DMS153 treated with DMSO at 0.1 percent for 48 hours (cell line): ENCODE measurements at regions not wholly inside any gene's neighbourhood (a gene's known extent, or its start where the extent isn't known, plus 50 kb on each side); places are given as distances from the start of the nearest gene placed in this dataset.
"Not testable (repeated sequence)": the region's sequence is repeated elsewhere in the genome, so short reads cannot be mapped to it uniquely, and the experiment has no call there.

Source experiments
- DNase-seq: peaks from one replicate; lab custom pipeline; 2025; ENCODE audit not compliant: unreplicated experiment; lab: John Stamatoyannopoulos, UW

- DNase-seq: no peak
These were observed 444.0 kb downstream of the HS3ST3B1 start for GRCh38 chr17:14744761-14745473.

GRCh38 chr17:14741491-14741890 lies 440.6 kb downstream of the HS3ST3B1 start:
- DNase-seq: no peak

- no peak for DNase-seq
These were observed 439.0 kb downstream of the HS3ST3B1 start for GRCh38 chr17:14739656-14740431.

GRCh38 chr17:14738652-14738988 lies 437.7 kb downstream of the HS3ST3B1 start:
- no peak for DNase-seq

- no peak for DNase-seq
These were observed 437.2 kb downstream of the HS3ST3B1 start for GRCh38 chr17:14737984-14738651.

- DNase-seq: no peak
These were observed 435.8 kb downstream of the HS3ST3B1 start for GRCh38 chr17:14736631-14737030.

- no peak for DNase-seq
These were observed 432.5 kb downstream of the HS3ST3B1 start for GRCh38 chr17:14733376-14733775.

GRCh38 chr17:14732211-14732610 lies 431.3 kb downstream of the HS3ST3B1 start:
- DNase-seq: no peak

- no peak for DNase-seq
These were observed 430.7 kb downstream of the HS3ST3B1 start for GRCh38 chr17:14731591-14731990.

GRCh38 chr17:14730821-14731220 lies 429.9 kb downstream of the HS3ST3B1 start:
- DNase-seq: no peak

- no peak for DNase-seq
These were observed 424.8 kb downstream of the HS3ST3B1 start for GRCh38 chr17:14725729-14726128.

- DNase-seq: no peak
These were observed 423.9 kb downstream of the HS3ST3B1 start for GRCh38 chr17:14724770-14725169.

- not testable (repeated sequence) for DNase-seq
These were observed 422.5 kb downstream of the HS3ST3B1 start for GRCh38 chr17:14723349-14723748.

- DNase-seq: no peak
These were observed 419.1 kb downstream of the HS3ST3B1 start for GRCh38 chr17:14719942-14720341.

- no peak for DNase-seq
These were observed 417.0 kb downstream of the HS3ST3B1 start for GRCh38 chr17:14717859-14718258.

GRCh38 chr17:14715561-14715960 lies 414.7 kb downstream of the HS3ST3B1 start:
- no peak for DNase-seq

GRCh38 chr17:14712611-14713021 lies 411.7 kb downstream of the HS3ST3B1 start:
- DNase-seq: no peak

- DNase-seq: no peak
These were observed 403.2 kb downstream of the HS3ST3B1 start for GRCh38 chr17:14704121-14704520.

- no peak for DNase-seq
These were observed 401.0 kb downstream of the HS3ST3B1 start for GRCh38 chr17:14701886-14702285.

- no peak for DNase-seq
These were observed 398.8 kb downstream of the HS3ST3B1 start for GRCh38 chr17:14699574-14700185.

- no peak for DNase-seq
These were observed 392.5 kb downstream of the HS3ST3B1 start for GRCh38 chr17:14693382-14693781.

- no peak for DNase-seq
These were observed 389.8 kb downstream of the HS3ST3B1 start for GRCh38 chr17:14690704-14691103.
